ENCODE measurements at regions not wholly inside any gene's neighbourhood (a gene's known extent, or its start where the extent isn't known, plus 50 kb on each side); places are given as distances from the start of the nearest gene placed in this dataset.

DNA sequence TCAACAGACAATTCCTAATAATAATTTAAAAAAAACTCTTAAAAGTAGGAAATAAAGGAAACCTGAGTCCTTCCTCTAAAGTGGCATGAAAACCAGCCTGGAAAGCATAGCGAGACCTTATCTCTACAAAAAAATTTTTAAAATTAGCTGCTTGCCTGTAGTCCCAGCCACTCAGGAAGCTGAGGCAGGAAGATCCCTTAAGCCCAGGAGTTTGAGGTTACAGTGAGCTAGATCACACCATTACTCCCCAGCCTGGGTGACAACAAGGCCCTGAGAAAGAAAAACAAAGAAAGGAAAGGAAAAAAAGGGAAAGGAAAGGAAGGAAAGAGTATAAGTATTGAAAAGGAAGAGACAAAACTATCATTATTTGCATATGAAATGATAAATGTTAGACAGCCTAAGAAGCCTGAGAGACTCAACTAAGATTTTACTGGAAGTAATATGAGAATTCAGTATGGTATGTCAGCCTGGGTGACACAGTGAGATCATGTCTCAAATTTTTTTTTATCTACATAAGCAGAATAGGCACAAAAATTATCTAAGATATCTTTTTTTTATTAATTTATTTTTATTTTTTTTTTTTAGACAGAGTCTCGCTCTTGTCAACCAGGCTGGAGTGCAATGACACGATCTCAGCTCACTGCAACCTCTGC is 113.0 kb downstream of the GOSR1 start:
- Histone ChIP-seq H3K27me3 (ENCODE audit: insufficient read depth, poor library complexity, severe bottlenecking) (no peaks in the 10 kb centered on the region), H3K4me3 (replicated peaks; ENCODE audit: insufficient read depth, low read length) (no peak overlapping the region), H3K27ac (replicated peaks) (no peak overlapping the region)
- TF ChIP-seq GABPA (IDR thresholded peaks at IDR 0.05; ENCODE audit: low read depth): no peak
- TF ChIP-seq, protein P1, sequence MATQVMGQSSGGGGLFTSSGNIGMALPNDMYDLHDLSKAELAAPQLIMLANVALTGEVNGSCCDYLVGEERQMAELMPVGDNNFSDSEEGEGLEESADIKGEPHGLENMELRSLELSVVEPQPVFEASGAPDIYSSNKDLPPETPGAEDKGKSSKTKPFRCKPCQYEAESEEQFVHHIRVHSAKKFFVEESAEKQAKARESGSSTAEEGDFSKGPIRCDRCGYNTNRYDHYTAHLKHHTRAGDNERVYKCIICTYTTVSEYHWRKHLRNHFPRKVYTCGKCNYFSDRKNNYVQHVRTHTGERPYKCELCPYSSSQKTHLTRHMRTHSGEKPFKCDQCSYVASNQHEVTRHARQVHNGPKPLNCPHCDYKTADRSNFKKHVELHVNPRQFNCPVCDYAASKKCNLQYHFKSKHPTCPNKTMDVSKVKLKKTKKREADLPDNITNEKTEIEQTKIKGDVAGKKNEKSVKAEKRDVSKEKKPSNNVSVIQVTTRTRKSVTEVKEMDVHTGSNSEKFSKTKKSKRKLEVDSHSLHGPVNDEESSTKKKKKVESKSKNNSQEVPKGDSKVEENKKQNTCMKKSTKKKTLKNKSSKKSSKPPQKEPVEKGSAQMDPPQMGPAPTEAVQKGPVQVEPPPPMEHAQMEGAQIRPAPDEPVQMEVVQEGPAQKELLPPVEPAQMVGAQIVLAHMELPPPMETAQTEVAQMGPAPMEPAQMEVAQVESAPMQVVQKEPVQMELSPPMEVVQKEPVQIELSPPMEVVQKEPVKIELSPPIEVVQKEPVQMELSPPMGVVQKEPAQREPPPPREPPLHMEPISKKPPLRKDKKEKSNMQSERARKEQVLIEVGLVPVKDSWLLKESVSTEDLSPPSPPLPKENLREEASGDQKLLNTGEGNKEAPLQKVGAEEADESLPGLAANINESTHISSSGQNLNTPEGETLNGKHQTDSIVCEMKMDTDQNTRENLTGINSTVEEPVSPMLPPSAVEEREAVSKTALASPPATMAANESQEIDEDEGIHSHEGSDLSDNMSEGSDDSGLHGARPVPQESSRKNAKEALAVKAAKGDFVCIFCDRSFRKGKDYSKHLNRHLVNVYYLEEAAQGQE (IDR thresholded peaks at IDR 0.05; ENCODE audit: insufficient replicate concordance, low read depth): no peak
- no peak for TF ChIP-seq POLR2AphosphoS5 (IDR thresholded peaks at IDR 0.05; ENCODE audit: low read depth)
- DNase-seq (ENCODE audit: low read depth in 1 of 2, low spot score in 1 of 2): no peak

DNA sequence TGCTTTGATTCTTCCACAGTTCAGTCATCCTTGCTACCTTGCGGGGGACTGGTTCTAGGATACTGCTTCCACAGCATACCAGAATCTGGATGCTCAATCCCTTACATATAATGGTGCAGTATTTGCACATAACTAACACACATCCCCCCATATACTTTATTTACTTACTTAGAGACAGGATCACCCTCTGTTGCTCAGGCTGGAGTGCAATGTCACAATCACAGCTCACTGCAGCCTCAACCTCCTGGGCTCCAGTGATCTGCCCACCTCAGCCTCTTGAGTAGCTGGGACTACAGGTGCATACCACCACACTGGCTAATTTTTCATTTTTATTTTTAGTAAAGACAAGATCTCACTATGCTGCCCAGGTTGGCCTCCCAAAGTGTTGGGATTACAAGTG is 112.2 kb downstream of the GOSR1 start:
- DNase-seq (ENCODE audit: low read depth in 1 of 2, low spot score in 1 of 2): no peak
- Histone ChIP-seq H3K27ac (replicated peaks) (no peak overlapping the region), H3K27me3 (ENCODE audit: insufficient read depth, poor library complexity, severe bottlenecking) (no peaks in the 10 kb centered on the region), H3K4me3 (replicated peaks; ENCODE audit: insufficient read depth, low read length) (no peak overlapping the region)
- TF ChIP-seq, protein P1 (IDR thresholded peaks at IDR 0.05; ENCODE audit: insufficient replicate concordance, low read depth): no peak
- no peak for TF ChIP-seq SPI1 (IDR thresholded peaks at IDR 0.05; ENCODE audit: borderline replicate concordance, low read depth)
- no peak for TF ChIP-seq GABPA (IDR thresholded peaks at IDR 0.05; ENCODE audit: low read depth)
- TF ChIP-seq, protein P2, sequence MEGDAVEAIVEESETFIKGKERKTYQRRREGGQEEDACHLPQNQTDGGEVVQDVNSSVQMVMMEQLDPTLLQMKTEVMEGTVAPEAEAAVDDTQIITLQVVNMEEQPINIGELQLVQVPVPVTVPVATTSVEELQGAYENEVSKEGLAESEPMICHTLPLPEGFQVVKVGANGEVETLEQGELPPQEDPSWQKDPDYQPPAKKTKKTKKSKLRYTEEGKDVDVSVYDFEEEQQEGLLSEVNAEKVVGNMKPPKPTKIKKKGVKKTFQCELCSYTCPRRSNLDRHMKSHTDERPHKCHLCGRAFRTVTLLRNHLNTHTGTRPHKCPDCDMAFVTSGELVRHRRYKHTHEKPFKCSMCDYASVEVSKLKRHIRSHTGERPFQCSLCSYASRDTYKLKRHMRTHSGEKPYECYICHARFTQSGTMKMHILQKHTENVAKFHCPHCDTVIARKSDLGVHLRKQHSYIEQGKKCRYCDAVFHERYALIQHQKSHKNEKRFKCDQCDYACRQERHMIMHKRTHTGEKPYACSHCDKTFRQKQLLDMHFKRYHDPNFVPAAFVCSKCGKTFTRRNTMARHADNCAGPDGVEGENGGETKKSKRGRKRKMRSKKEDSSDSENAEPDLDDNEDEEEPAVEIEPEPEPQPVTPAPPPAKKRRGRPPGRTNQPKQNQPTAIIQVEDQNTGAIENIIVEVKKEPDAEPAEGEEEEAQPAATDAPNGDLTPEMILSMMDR (IDR thresholded peaks at IDR 0.05; ENCODE audit: insufficient read depth, low read length): no peak
- no peak for TF ChIP-seq POLR2AphosphoS5 (IDR thresholded peaks at IDR 0.05; ENCODE audit: low read depth)

DNA sequence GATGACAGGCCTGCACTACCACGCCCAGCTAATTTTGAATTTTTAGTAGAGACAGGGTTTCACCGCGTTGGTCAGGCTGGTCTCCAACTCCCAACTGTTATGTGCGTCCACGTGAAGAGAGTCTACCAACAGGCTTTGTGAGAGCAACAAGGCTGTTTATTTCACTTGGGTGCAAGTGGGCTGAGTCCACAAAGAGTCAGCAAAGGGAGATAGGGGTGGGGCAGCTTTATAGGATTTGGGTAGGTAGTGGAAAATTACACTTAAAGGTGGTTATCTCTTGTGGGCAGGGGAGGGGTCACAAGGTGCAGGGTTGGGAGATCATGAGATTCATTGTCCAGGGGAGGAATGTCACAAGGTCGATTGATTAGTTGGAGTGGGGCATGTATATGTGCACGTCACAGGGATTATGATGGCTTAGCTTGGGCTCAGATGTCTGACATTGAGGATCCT is 111.6 kb downstream of the GOSR1 start:
- H3K4me3 ChIP-seq (replicated peaks; ENCODE audit: insufficient read depth, low read length): no peak overlapping the region
- no peaks in the 10 kb centered on the region for H3K27me3 ChIP-seq (ENCODE audit: insufficient read depth, poor library complexity, severe bottlenecking)
- H3K27ac ChIP-seq (replicated peaks): no peak overlapping the region
- no peak for DNase-seq (ENCODE audit: low read depth in 1 of 2, low spot score in 1 of 2)
- TF ChIP-seq SPI1 (IDR thresholded peaks at IDR 0.05; ENCODE audit: borderline replicate concordance, low read depth) (no peak), POLR2AphosphoS5 (IDR thresholded peaks at IDR 0.05; ENCODE audit: low read depth) (no peak), GABPA (IDR thresholded peaks at IDR 0.05; ENCODE audit: low read depth) (no peak)
- TF ChIP-seq, protein P2 (IDR thresholded peaks at IDR 0.05; ENCODE audit: insufficient read depth, low read length): no peak
- TF ChIP-seq, protein P1 (IDR thresholded peaks at IDR 0.05; ENCODE audit: insufficient replicate concordance, low read depth): no peak
